ENCODE measurements at regions not wholly inside any gene's neighbourhood (a gene's known extent, or its start where the extent isn't known, plus 50 kb on each side); places are given as distances from the start of the nearest gene placed in this dataset.

GRCh38 chr2:105519516-105519915 is 120.7 kb upstream of the FHL2 start:
- no peak for TF ChIP-seq EZH2 (IDR thresholded peaks at IDR 0.05; ENCODE audit: low read length, missing control alignments)
- TF ChIP-seq CTCF (conservative IDR thresholded peaks at IDR 0.05 in 1 of 2, IDR thresholded peaks at IDR 0.05 in 1 of 2; ENCODE audit: low read depth in 1 of 2, low read length in 2 of 2): peak in 1 of 2 donors; percentile 33
